Panc1 (cell line): ENCODE measurements at regions not wholly inside any gene's neighbourhood (a gene's known extent, or its start where the extent isn't known, plus 50 kb on each side); places are given as distances from the start of the nearest gene placed in this dataset.

Source experiments
- ATAC-seq: fragments of 200-7000 bp; cut with Tn5 transposase; 2 replicates; pipeline ENCODE4 v1.9.1; 2020; ENCODE audit warnings: mild to moderate bottlenecking, moderate library complexity
- BruUV-seq: library from RNA; stranded (reverse); fragments of 400-500 nt; replicated peaks from 2 replicates; lab custom pipeline; 2021; lab: Mats Ljungman, UMichigan
- CTCF ChIA-PET: fragments of 300-600 bp; sonication (Branson Sonifier 250); formaldehyde crosslinking; loops from one replicate; lab custom pipeline; 2022; ENCODE audit warnings: antibody characterized with exemption; lab: Charles Lee
- POLR2A ChIA-PET: fragments of 300-600 bp; sonication (Branson Sonifier 250); formaldehyde crosslinking; loops from one replicate; lab custom pipeline; 2022; ENCODE audit warnings: antibody characterized with exemption; lab: Charles Lee
- DNase-seq: peaks from one replicate; pipeline ENCODE4 v3.0.0-alpha.2; 2010; ENCODE audit warnings: low read depth, low spot score
- H3K27ac ChIP-seq: 2 replicates; pipeline ENCODE4 v1.5.1; 2011; ENCODE audit warnings: mild to moderate bottlenecking, low read length, inconsistent platforms
- H3K27me3 ChIP-seq: fragments of 200-500 bp; sonication (Bioruptor generic); 2 replicates; pipeline ENCODE4 v1.6.0; 2014; ENCODE audit warnings: low read length, inconsistent platforms; ENCODE audit not compliant: control insufficient read depth, insufficient read depth
- H3K36me3 ChIP-seq: fragments of 200-500 bp; sonication (Bioruptor generic); 2 replicates; pipeline ENCODE4 v1.5.1; 2014; ENCODE audit warnings: inconsistent platforms, mild to moderate bottlenecking, low read length, moderate library complexity; ENCODE audit not compliant: control insufficient read depth, insufficient read depth
- H3K4me1 ChIP-seq: 2 replicates; pipeline ENCODE4 v1.5.1; 2011; ENCODE audit warnings: inconsistent platforms, mild to moderate bottlenecking, low read length, moderate library complexity; ENCODE audit not compliant: control insufficient read depth, insufficient read depth
- H3K4me3 ChIP-seq, 2 experiments: 2 replicates each; pipeline ENCODE4 v1.5.1; 2011 to 2012; ENCODE audit warnings: low read depth in 2 of 2, low read length in 2 of 2, mild to moderate bottlenecking in 2 of 2, inconsistent platforms in 1 of 2, moderate library complexity in 1 of 2
- H3K9me3 ChIP-seq: fragments of 200-500 bp; sonication (Bioruptor generic); 2 replicates; pipeline ENCODE4 v1.5.1; 2014; ENCODE audit warnings: low read depth, mild to moderate bottlenecking, inconsistent platforms, low read length, moderate library complexity; ENCODE audit not compliant: control insufficient read depth, insufficient read depth
- CTCF ChIP-seq: fragments of 450-650 bp; IDR thresholded peaks from 2 replicates; pipeline ENCODE4 v1.5.1; 2017; ENCODE audit warnings: mild to moderate bottlenecking
- POLR2AphosphoS5 ChIP-seq: IDR thresholded peaks from 2 replicates; pipeline ENCODE4 v1.6.1; 2012; ENCODE audit warnings: mild to moderate bottlenecking, low read depth, low read length, moderate library complexity
- REST ChIP-seq, 2 experiments: IDR thresholded peaks; 2 replicates each; pipeline ENCODE4 v1.6.1; 2011 to 2012; ENCODE audit warnings: low read depth in 2 of 2, control low read depth in 1 of 2, low read length in 1 of 2, mild to moderate bottlenecking in 1 of 2, moderate library complexity in 1 of 2; ENCODE audit not compliant: insufficient read depth in 1 of 2
- SIN3A ChIP-seq: IDR thresholded peaks from 2 replicates; pipeline ENCODE4 v1.6.1; 2012; ENCODE audit warnings: low read depth, mild to moderate bottlenecking, low read length, moderate library complexity, borderline replicate concordance; ENCODE audit not compliant: insufficient read depth
- TCF7L2 ChIP-seq: IDR thresholded peaks from 2 replicates; pipeline ENCODE4 v1.6.1; 2011; ENCODE audit warnings: mild to moderate bottlenecking, low read depth, low read length, inconsistent platforms
- in situ Hi-C: cut with HindIII; loops from 2 replicates; pipeline ENCODE4 v1.10.0; 2016; ENCODE audit warnings: low sequenced_read_pairs, low pct_unique_long_range_greater_than_20kb
- intact Hi-C: fragments of 100-400 bp; cut with micrococcal nuclease; formaldehyde crosslinking; loops from one replicate; pipeline ENCODE4 v1.10.0; 2022; ENCODE audit not compliant: unreplicated experiment

GRCh38 chr18:6561862-6562291 is 147.2 kb upstream of the L3MBTL4 start:
- no TSS peak for BruUV-seq
- Histone ChIP-seq H3K9me3 (no peaks in the 10 kb centered on the region), H3K36me3 (no peaks in the 10 kb centered on the region)

GRCh38 chr18:6563896-6564295 is 149.2 kb upstream of the L3MBTL4 start:
- DNase-seq (no peak), ATAC-seq (no peak)
- CTCF ChIA-PET: no interaction called here
- H3K9me3 ChIP-seq: no peaks in the 10 kb centered on the region
- intact Hi-C loops: no loop called here
- H3K4me1 ChIP-seq: no peaks in the 10 kb centered on the region
- in situ Hi-C loops: no loop called here
- TF ChIP-seq TCF7L2 (no peak), SIN3A (no peak), POLR2AphosphoS5 (no peak), REST (IDR thresholded peaks at IDR 0.05; ENCODE audit: insufficient read depth in 1 of 2, low read depth in 2 of 2, low read length in 1 of 2) (no peak), CTCF (no peak)
- no peak overlapping the region for H3K4me3 ChIP-seq
- H3K27ac ChIP-seq: no peak overlapping the region
- no peaks in the 10 kb centered on the region for H3K36me3 ChIP-seq
- POLR2A ChIA-PET: no interaction called here
- no peaks in the 10 kb centered on the region for H3K27me3 ChIP-seq
- BruUV-seq: no TSS peak

More at GRCh38 chr18:6561862-6562291, 147.2 kb upstream of the L3MBTL4 start:
- Histone ChIP-seq H3K27me3 (no peaks in the 10 kb centered on the region; the same call in 1 of the 2 replicates), H3K4me3 (no peak overlapping the region), H3K4me1 (no peaks in the 10 kb centered on the region), H3K27ac (no peak overlapping the region)
- CTCF ChIA-PET: no interaction called here
- intact Hi-C loops: no loop called here
- POLR2A ChIA-PET: no interaction called here
- in situ Hi-C loops: no loop called here
- ATAC-seq (no peak), DNase-seq (no peak)
- TF ChIP-seq POLR2AphosphoS5 (no peak), CTCF (no peak), REST (IDR thresholded peaks at IDR 0.05; ENCODE audit: insufficient read depth in 1 of 2, low read depth in 2 of 2, low read length in 1 of 2) (no peak), SIN3A (no peak), TCF7L2 (no peak)
